ENCODE measurements at regions not wholly inside any gene's neighbourhood (a gene's known extent, or its start where the extent isn't known, plus 50 kb on each side); places are given as distances from the start of the nearest gene placed in this dataset.

DNA sequence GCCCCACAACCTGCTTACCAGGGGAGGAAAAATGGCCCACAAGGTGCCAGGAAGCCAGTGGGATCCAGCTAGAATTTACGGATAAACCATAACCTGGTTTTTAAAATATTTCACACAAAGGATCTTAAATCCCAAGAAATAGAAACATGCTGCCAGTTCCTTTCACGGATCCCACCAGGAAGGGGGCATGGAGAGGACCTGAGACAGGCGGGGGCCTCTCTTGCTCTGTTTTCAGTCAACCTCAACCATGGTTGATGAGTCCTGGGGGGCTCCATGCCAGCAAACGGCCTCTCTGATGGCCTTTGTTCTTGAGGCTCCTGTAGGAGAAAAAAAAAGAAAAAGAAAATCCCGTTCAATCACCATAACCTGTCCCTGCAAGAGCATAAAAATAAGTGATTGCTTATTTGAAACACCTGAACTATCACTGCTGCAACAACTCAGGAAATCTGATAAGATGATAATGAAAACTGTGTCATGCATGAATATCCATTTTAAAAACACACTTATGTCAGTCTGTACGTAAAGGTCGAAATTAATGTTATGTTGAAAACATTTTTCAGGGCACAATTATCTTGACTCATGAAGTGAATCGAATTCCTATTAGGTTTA, 125.8 kb upstream of the CST7 start:
- no peak for TF ChIP-seq POLR2A (IDR thresholded peaks at IDR 0.05)
- TF ChIP-seq, protein P1, sequence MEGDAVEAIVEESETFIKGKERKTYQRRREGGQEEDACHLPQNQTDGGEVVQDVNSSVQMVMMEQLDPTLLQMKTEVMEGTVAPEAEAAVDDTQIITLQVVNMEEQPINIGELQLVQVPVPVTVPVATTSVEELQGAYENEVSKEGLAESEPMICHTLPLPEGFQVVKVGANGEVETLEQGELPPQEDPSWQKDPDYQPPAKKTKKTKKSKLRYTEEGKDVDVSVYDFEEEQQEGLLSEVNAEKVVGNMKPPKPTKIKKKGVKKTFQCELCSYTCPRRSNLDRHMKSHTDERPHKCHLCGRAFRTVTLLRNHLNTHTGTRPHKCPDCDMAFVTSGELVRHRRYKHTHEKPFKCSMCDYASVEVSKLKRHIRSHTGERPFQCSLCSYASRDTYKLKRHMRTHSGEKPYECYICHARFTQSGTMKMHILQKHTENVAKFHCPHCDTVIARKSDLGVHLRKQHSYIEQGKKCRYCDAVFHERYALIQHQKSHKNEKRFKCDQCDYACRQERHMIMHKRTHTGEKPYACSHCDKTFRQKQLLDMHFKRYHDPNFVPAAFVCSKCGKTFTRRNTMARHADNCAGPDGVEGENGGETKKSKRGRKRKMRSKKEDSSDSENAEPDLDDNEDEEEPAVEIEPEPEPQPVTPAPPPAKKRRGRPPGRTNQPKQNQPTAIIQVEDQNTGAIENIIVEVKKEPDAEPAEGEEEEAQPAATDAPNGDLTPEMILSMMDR (IDR thresholded peaks at IDR 0.05 in 4 of 5, conservative IDR thresholded peaks at IDR 0.05 in 1 of 5): no peak
